Neural progenitor cell (in vitro differentiated cells): ENCODE measurements at regions not wholly inside any gene's neighbourhood (a gene's known extent, or its start where the extent isn't known, plus 50 kb on each side); places are given as distances from the start of the nearest gene placed in this dataset.

Source experiments
- CTCF ChIP-seq: fragments of 200-600 bp; sonication (generic); IDR thresholded peaks from 2 replicates; pipeline ENCODE4 v1.5.1; 2017; ENCODE audit warnings: antibody characterized with exemption, mild to moderate bottlenecking
- EZH2 ChIP-seq: fragments of 200-600 bp; sonication (generic); IDR thresholded peaks from 2 replicates; pipeline ENCODE4 v1.6.1; 2017; ENCODE audit warnings: antibody characterized with exemption, mild to moderate bottlenecking, moderate library complexity
- EZH2phosphoT487 ChIP-seq: fragments of 200-600 bp; sonication (generic); IDR thresholded peaks from 2 replicates; pipeline ENCODE4 v1.6.1; 2017; ENCODE audit warnings: antibody characterized with exemption

- TF ChIP-seq CTCF, result no peak
- no peak for TF ChIP-seq EZH2
- no peak for TF ChIP-seq EZH2phosphoT487
Observed at GRCh38 chr13:112194167-112194530, 127.2 kb downstream of the SOX1 start.
